ENCODE measurements at regions not wholly inside any gene's neighbourhood (a gene's known extent, or its start where the extent isn't known, plus 50 kb on each side); places are given as distances from the start of the nearest gene placed in this dataset.

- TF ChIP-seq GATA2 (IDR thresholded peaks at IDR 0.05; ENCODE audit: low read depth, low read length) (no peak), GATA3 (IDR thresholded peaks at IDR 0.05; ENCODE audit: low read depth, low read length) (no peak)
Measured at GRCh38 chr9:86405926-86406325, 51.7 kb upstream of the TUT7 start.
